Activated T-cell treated with anti-CD3 and anti-CD28 coated beads, Interleukin-2, amount 50 U/mL, for 1 hour (primary cell): ENCODE measurements at regions not wholly inside any gene's neighbourhood (a gene's known extent, or its start where the extent isn't known, plus 50 kb on each side); places are given as distances from the start of the nearest gene placed in this dataset.

Source experiments
- DNase-seq: peaks from one replicate; pipeline ENCODE4 v3.0.0-alpha.2; 2020

- DNase-seq: peak; percentile 72
Measured at GRCh38 chr3:70550723-70551319, 238.4 kb upstream of the MDFIC2 start.

GRCh38 chr3:70546679-70547078 lies 234.2 kb upstream of the MDFIC2 start:
- DNase-seq: no peak

GRCh38 chr3:70543493-70543892 lies 231.1 kb upstream of the MDFIC2 start:
- DNase-seq: no peak

- no peak for DNase-seq
Measured at GRCh38 chr3:70539908-70540307, 227.5 kb upstream of the MDFIC2 start.

- no peak for DNase-seq
Measured at GRCh38 chr3:70532806-70533205, 220.4 kb upstream of the MDFIC2 start.

- no peak for DNase-seq
Measured at GRCh38 chr3:70531838-70532489, 219.5 kb upstream of the MDFIC2 start.

- no peak for DNase-seq
Measured at GRCh38 chr3:70531063-70531657, 218.7 kb upstream of the MDFIC2 start.

- DNase-seq: no peak
Measured at GRCh38 chr3:70530626-70531025, 218.2 kb upstream of the MDFIC2 start.

GRCh38 chr3:70527026-70527425 lies 214.6 kb upstream of the MDFIC2 start:
- DNase-seq: no peak

- no peak for DNase-seq
Measured at GRCh38 chr3:70519913-70520659, 207.6 kb upstream of the MDFIC2 start.

- no peak for DNase-seq
Measured at GRCh38 chr3:70519026-70519425, 206.6 kb upstream of the MDFIC2 start.

GRCh38 chr3:70518356-70518755 lies 205.9 kb upstream of the MDFIC2 start:
- no peak for DNase-seq

- DNase-seq: no peak
Measured at GRCh38 chr3:70517124-70517890, 204.9 kb upstream of the MDFIC2 start.

- DNase-seq: no peak
Measured at GRCh38 chr3:70516076-70516475, 203.6 kb upstream of the MDFIC2 start.

- DNase-seq: no peak
Measured at GRCh38 chr3:70507486-70507885, 195.0 kb upstream of the MDFIC2 start.

- DNase-seq: no peak
Measured at GRCh38 chr3:70506775-70507174, 194.3 kb upstream of the MDFIC2 start.

- no peak for DNase-seq
Measured at GRCh38 chr3:70501561-70501960, 189.1 kb upstream of the MDFIC2 start.

GRCh38 chr3:70488816-70489215 lies 176.4 kb upstream of the MDFIC2 start:
- DNase-seq: no peak

- DNase-seq: no peak
Measured at GRCh38 chr3:70488131-70488530, 175.7 kb upstream of the MDFIC2 start.

GRCh38 chr3:70486414-70487017 lies 174.1 kb upstream of the MDFIC2 start:
- DNase-seq: no peak

GRCh38 chr3:70476174-70476573 lies 163.7 kb upstream of the MDFIC2 start:
- DNase-seq: no peak

GRCh38 chr3:70471464-70472342 lies 159.3 kb upstream of the MDFIC2 start:
- DNase-seq: no peak
